ENCODE measurements at regions not wholly inside any gene's neighbourhood (a gene's known extent, or its start where the extent isn't known, plus 50 kb on each side); places are given as distances from the start of the nearest gene placed in this dataset.

DNA sequence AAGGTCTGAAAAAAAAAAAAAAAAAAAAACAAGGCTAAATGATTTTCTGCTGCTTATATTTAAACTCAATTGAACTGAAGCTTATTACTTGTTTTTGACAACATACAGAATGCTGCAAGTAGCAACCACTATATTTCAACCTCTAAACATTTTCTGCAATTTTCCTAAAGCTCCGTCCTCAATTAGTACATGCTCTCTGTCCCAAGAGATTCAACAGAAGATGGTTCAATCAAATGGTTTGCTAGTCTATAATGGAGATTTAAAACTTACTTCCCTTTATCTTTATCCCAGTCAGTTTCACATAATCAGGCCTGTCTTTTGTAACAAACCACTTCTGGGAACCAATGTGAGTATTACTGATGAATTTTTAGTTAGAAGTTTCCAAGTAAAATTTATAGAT, 485.1 kb upstream of the CDH7 start:
- H3K4me1 Mint-ChIP-seq (ENCODE audit: low read depth, unreplicated experiment): no peaks in the 10 kb centered on the region
- H3K9me3 Mint-ChIP-seq (ENCODE audit: low read depth, unreplicated experiment): no peaks in the 10 kb centered on the region

DNA sequence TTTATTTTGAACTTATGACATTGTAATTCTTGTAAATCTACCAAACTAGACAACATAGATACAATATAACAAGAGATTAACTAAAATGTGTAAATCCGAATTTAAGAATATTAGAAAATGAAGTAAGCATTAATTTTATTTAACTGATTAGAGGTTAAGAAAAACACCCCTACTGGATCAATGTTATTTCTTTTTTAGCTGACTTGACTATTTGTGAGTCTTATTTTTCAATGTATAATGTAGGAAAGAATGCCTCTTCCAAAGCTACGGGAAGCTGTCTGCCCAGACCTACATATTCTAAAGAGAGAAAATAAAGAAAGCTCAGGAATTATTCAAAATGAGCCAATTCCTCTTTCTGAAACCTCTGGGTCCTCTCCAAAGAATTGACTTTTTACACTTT, 490.8 kb upstream of the CDH7 start:
- no peaks in the 10 kb centered on the region for H3K27me3 Mint-ChIP-seq (ENCODE audit: unreplicated experiment)
- H3K4me1 Mint-ChIP-seq (ENCODE audit: low read depth, unreplicated experiment): no peaks in the 10 kb centered on the region
- no peak for TF ChIP-seq CTCF (IDR thresholded peaks at IDR 0.05; ENCODE audit: unreplicated experiment)
- H3K9me3 Mint-ChIP-seq (ENCODE audit: low read depth, unreplicated experiment): no peaks in the 10 kb centered on the region
- BruUV-seq (replicated peaks): no TSS peak
- CTCF ChIA-PET: no interaction called here
- H3K4me3 Mint-ChIP-seq (ENCODE audit: low read depth, unreplicated experiment): no peak overlapping the region
- no peaks in the 10 kb centered on the region for H3K36me3 Mint-ChIP-seq (ENCODE audit: insufficient read depth, unreplicated experiment)
- intact Hi-C loops (cut with micrococcal nuclease; ENCODE audit: unreplicated experiment): no loop called here
- H3K27ac Mint-ChIP-seq (ENCODE audit: unreplicated experiment): no peak overlapping the region
- no peak for DNase-seq

More for the DNA sequence above, 485.1 kb upstream of the CDH7 start:
- CTCF ChIA-PET: no interaction called here
- no peaks in the 10 kb centered on the region for H3K27me3 Mint-ChIP-seq (ENCODE audit: unreplicated experiment)
- BruUV-seq (replicated peaks): no TSS peak
- no peak for TF ChIP-seq CTCF (IDR thresholded peaks at IDR 0.05; ENCODE audit: unreplicated experiment)
- intact Hi-C loops (cut with micrococcal nuclease; ENCODE audit: unreplicated experiment): no loop called here
- H3K27ac Mint-ChIP-seq (ENCODE audit: unreplicated experiment): no peak overlapping the region
- H3K36me3 Mint-ChIP-seq (ENCODE audit: insufficient read depth, unreplicated experiment): no peaks in the 10 kb centered on the region
- H3K4me3 Mint-ChIP-seq (ENCODE audit: low read depth, unreplicated experiment): no peak overlapping the region
- no peak for DNase-seq

DNA sequence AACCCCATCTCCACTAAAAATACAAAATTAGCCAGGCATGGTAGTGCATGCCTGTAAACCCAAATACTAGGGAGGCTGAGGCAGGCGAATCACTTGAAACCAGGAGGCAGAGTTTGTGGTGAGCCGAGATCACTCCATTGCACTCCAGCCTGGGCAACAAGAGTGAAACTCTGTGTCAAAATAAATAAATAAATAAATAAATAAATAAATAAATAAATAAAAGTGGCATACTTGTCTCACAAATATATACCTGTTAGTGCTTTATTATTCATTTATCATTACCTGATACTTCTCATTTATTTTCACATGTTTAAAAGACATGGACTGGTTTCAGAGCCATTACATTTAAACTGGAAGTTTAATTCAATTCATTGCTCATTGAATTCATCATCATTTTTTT, 491.4 kb upstream of the CDH7 start:
- no TSS peak for BruUV-seq (replicated peaks)
- intact Hi-C loops (cut with micrococcal nuclease; ENCODE audit: unreplicated experiment): no loop called here
- CTCF ChIA-PET: no interaction called here
- Mint-ChIP-seq H3K36me3 (ENCODE audit: insufficient read depth, unreplicated experiment) (no peaks in the 10 kb centered on the region), H3K27ac (ENCODE audit: unreplicated experiment) (no peak overlapping the region), H3K4me1 (ENCODE audit: low read depth, unreplicated experiment) (no peaks in the 10 kb centered on the region), H3K4me3 (ENCODE audit: low read depth, unreplicated experiment) (no peak overlapping the region), H3K9me3 (ENCODE audit: low read depth, unreplicated experiment) (no peaks in the 10 kb centered on the region), H3K27me3 (ENCODE audit: unreplicated experiment) (no peaks in the 10 kb centered on the region)
- no peak for DNase-seq
- no peak for TF ChIP-seq CTCF (IDR thresholded peaks at IDR 0.05; ENCODE audit: unreplicated experiment)

- H3K4me3 Mint-ChIP-seq (ENCODE audit: low read depth, unreplicated experiment): no peak overlapping the region
- TF ChIP-seq CTCF (IDR thresholded peaks at IDR 0.05; ENCODE audit: unreplicated experiment): no peak
- H3K27ac Mint-ChIP-seq (ENCODE audit: unreplicated experiment): no peak overlapping the region
- no TSS peak for BruUV-seq (replicated peaks)
- CTCF ChIA-PET: no interaction called here
- H3K27me3 Mint-ChIP-seq (ENCODE audit: unreplicated experiment): no peaks in the 10 kb centered on the region
- H3K36me3 Mint-ChIP-seq (ENCODE audit: insufficient read depth, unreplicated experiment): no peaks in the 10 kb centered on the region
- H3K4me1 Mint-ChIP-seq (ENCODE audit: low read depth, unreplicated experiment): no peaks in the 10 kb centered on the region
- H3K9me3 Mint-ChIP-seq (ENCODE audit: low read depth, unreplicated experiment): no peaks in the 10 kb centered on the region
- intact Hi-C loops (cut with micrococcal nuclease; ENCODE audit: unreplicated experiment): no loop called here
- no peak for DNase-seq
These were observed 493.7 kb upstream of the CDH7 start for GRCh38 chr18:65257149-65257548.

DNA sequence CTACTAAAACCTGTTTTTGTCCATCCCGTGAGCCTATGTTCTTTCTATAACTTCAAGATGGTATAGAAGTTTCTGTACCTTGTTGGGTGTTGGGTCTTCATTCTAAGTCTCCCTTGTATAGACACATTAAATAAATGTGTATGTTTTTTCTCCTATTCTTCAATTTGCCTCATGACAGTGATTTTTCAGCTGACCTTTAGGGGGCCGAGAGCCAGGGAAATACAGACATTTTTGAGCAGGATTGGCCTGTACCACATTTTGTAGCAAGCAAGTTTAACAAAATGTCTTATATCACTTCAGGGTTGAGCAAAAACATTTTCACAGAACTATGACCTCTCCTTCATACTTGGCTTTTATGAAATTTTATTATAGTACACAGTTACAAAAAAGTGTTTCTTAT, 495.4 kb upstream of the CDH7 start:
- no peaks in the 10 kb centered on the region for H3K27me3 Mint-ChIP-seq (ENCODE audit: unreplicated experiment)
- H3K4me3 Mint-ChIP-seq (ENCODE audit: low read depth, unreplicated experiment): no peak overlapping the region
- no peak overlapping the region for H3K27ac Mint-ChIP-seq (ENCODE audit: unreplicated experiment)
- H3K9me3 Mint-ChIP-seq (ENCODE audit: low read depth, unreplicated experiment): no peaks in the 10 kb centered on the region
- no peaks in the 10 kb centered on the region for H3K4me1 Mint-ChIP-seq (ENCODE audit: low read depth, unreplicated experiment)
- DNase-seq: no peak
- CTCF ChIA-PET: no interaction called here
- no peak for TF ChIP-seq CTCF (IDR thresholded peaks at IDR 0.05; ENCODE audit: unreplicated experiment)
- no peaks in the 10 kb centered on the region for H3K36me3 Mint-ChIP-seq (ENCODE audit: insufficient read depth, unreplicated experiment)
- BruUV-seq (replicated peaks): no TSS peak
- intact Hi-C loops (cut with micrococcal nuclease; ENCODE audit: unreplicated experiment): no loop called here
